GM06990 (cell line): ENCODE measurements at regions not wholly inside any gene's neighbourhood (a gene's known extent, or its start where the extent isn't known, plus 50 kb on each side); places are given as distances from the start of the nearest gene placed in this dataset.

Experiments used
- DNase-seq: peaks from one replicate; pipeline ENCODE4 v3.0.0-alpha.2; 2011; ENCODE audit not compliant: insufficient read length; ENCODE audit errors: extremely low read depth
- H3K27me3 ChIP-seq: replicated peaks from 2 replicates; pipeline ENCODE4 v1.6.0; 2011; ENCODE audit warnings: low read length; ENCODE audit not compliant: control insufficient read depth, insufficient read depth
- H3K36me3 ChIP-seq: 2 replicates; pipeline ENCODE4 v1.5.1; 2011; ENCODE audit warnings: low read length; ENCODE audit not compliant: control insufficient read depth, insufficient read depth
- H3K4me3 ChIP-seq: replicated peaks from 2 replicates; pipeline ENCODE4 v1.5.1; 2011; ENCODE audit warnings: low read depth, mild to moderate bottlenecking, control low read depth, low read length
- TF ChIP-seq, protein P1 (sequence below): IDR thresholded peaks from 2 replicates; pipeline ENCODE4 v1.5.1; 2011; ENCODE audit warnings: low read length, control low read depth, mild to moderate bottlenecking, inconsistent platforms; ENCODE audit not compliant: insufficient read depth, poor library complexity, severe bottlenecking

GRCh38 chr6:9272671-9273070 lies 837.3 kb upstream of the SLC35B3 start:
- Histone ChIP-seq H3K27me3 (no peaks in the 10 kb centered on the region), H3K4me3 (no peak overlapping the region), H3K36me3 (no peaks in the 10 kb centered on the region)
- DNase-seq: no peak
- TF ChIP-seq, protein P1, sequence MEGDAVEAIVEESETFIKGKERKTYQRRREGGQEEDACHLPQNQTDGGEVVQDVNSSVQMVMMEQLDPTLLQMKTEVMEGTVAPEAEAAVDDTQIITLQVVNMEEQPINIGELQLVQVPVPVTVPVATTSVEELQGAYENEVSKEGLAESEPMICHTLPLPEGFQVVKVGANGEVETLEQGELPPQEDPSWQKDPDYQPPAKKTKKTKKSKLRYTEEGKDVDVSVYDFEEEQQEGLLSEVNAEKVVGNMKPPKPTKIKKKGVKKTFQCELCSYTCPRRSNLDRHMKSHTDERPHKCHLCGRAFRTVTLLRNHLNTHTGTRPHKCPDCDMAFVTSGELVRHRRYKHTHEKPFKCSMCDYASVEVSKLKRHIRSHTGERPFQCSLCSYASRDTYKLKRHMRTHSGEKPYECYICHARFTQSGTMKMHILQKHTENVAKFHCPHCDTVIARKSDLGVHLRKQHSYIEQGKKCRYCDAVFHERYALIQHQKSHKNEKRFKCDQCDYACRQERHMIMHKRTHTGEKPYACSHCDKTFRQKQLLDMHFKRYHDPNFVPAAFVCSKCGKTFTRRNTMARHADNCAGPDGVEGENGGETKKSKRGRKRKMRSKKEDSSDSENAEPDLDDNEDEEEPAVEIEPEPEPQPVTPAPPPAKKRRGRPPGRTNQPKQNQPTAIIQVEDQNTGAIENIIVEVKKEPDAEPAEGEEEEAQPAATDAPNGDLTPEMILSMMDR: no peak

GRCh38 chr6:9266741-9267140 lies 831.4 kb upstream of the SLC35B3 start:
- Histone ChIP-seq H3K36me3 (no peaks in the 10 kb centered on the region), H3K4me3 (no peak overlapping the region), H3K27me3 (no peaks in the 10 kb centered on the region)
- TF ChIP-seq, protein P1: no peak
- DNase-seq: no peak

GRCh38 chr6:9257215-9257614 lies 821.9 kb upstream of the SLC35B3 start:
- no peak for DNase-seq
- no peaks in the 10 kb centered on the region for H3K36me3 ChIP-seq
- no peaks in the 10 kb centered on the region for H3K27me3 ChIP-seq
- no peak overlapping the region for H3K4me3 ChIP-seq
- TF ChIP-seq, protein P1: no peak

GRCh38 chr6:9254251-9254650 lies 818.9 kb upstream of the SLC35B3 start:
- no peak overlapping the region for H3K4me3 ChIP-seq
- no peaks in the 10 kb centered on the region for H3K36me3 ChIP-seq
- H3K27me3 ChIP-seq: no peaks in the 10 kb centered on the region
- TF ChIP-seq, protein P1: no peak
- no peak for DNase-seq

DNA sequence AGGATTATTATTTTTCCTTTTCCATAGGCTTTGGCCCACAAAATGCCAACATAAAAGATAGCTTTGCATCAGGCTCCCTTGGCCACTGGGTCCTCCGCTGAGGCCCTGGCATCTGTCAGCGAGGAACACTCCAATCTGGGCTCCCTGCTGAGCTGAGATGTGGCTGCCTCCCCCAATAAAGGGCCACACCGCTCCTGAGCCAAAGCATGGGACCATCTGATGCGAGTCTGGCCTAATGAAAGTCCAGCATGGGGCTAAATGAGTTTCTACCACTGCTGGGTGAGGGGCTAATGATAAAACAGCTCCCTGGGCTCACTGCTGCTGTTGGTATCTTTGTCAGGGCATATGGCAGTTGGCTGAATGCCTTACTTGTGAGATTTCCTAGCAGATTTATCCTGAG lies 817.5 kb upstream of the SLC35B3 start:
- Histone ChIP-seq H3K4me3 (no peak overlapping the region), H3K27me3 (no peaks in the 10 kb centered on the region), H3K36me3 (no peaks in the 10 kb centered on the region)
- TF ChIP-seq, protein P1: no peak
- no peak for DNase-seq

- no peak for DNase-seq
- no peak overlapping the region for H3K4me3 ChIP-seq
- TF ChIP-seq, protein P1: peak; percentile 63
Observed at GRCh38 chr6:9250852-9251251, 815.5 kb upstream of the SLC35B3 start.

More at GRCh38 chr6:9250852-9251251, 815.5 kb upstream of the SLC35B3 start:
- H3K36me3 ChIP-seq: no peaks in the 10 kb centered on the region
- no peaks in the 10 kb centered on the region for H3K27me3 ChIP-seq
